ENCODE measurements at regions not wholly inside any gene's neighbourhood (a gene's known extent, or its start where the extent isn't known, plus 50 kb on each side); places are given as distances from the start of the nearest gene placed in this dataset.

DNA sequence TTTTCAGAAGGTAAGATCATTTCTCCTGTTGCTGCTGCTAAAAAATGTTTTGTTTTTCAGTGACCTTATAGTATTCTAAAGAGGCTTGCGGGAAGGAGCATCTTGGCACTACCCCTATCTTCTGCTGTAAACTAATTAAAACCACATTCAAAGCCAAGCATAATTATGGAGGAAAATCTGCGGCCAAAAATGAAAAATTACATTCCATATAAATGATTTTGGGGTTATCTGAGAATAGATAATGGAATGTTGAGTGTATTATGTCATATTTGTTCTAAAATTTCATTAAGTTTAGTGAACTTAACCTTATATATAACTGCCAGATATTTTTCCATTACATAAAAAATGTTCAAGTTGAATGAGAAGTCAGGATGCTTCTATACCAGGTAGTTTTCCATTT, 170.4 kb upstream of the TMC3 start:
- no peaks in the 10 kb centered on the region for H3K9me3 ChIP-seq (ENCODE audit: severe bottlenecking)
- TF ChIP-seq, protein P1, sequence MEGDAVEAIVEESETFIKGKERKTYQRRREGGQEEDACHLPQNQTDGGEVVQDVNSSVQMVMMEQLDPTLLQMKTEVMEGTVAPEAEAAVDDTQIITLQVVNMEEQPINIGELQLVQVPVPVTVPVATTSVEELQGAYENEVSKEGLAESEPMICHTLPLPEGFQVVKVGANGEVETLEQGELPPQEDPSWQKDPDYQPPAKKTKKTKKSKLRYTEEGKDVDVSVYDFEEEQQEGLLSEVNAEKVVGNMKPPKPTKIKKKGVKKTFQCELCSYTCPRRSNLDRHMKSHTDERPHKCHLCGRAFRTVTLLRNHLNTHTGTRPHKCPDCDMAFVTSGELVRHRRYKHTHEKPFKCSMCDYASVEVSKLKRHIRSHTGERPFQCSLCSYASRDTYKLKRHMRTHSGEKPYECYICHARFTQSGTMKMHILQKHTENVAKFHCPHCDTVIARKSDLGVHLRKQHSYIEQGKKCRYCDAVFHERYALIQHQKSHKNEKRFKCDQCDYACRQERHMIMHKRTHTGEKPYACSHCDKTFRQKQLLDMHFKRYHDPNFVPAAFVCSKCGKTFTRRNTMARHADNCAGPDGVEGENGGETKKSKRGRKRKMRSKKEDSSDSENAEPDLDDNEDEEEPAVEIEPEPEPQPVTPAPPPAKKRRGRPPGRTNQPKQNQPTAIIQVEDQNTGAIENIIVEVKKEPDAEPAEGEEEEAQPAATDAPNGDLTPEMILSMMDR (IDR thresholded peaks at IDR 0.05; ENCODE audit: poor library complexity, severe bottlenecking) = no peak
- no peaks in the 10 kb centered on the region for H3K4me1 ChIP-seq (ENCODE audit: insufficient read depth, poor library complexity, severe bottlenecking)
- no peaks in the 10 kb centered on the region for H3K27me3 ChIP-seq (ENCODE audit: insufficient read depth, poor library complexity, severe bottlenecking)
- H3K4me3 ChIP-seq (ENCODE audit: severe bottlenecking) = no peak overlapping the region
- no peak for DNase-seq (ENCODE audit: low spot score)
- H3K36me3 ChIP-seq (ENCODE audit: low read depth) = no peaks in the 10 kb centered on the region
- H3K27ac ChIP-seq (ENCODE audit: poor library complexity, severe bottlenecking) = no peak overlapping the region
- ATAC-seq (ENCODE audit: low read depth) = no peak

GRCh38 chr15:81540909-81541308, 166.9 kb upstream of the TMC3 start:
- ATAC-seq (ENCODE audit: low read depth) = no peak
- no peak for DNase-seq (ENCODE audit: low spot score)
- Histone ChIP-seq H3K36me3 (ENCODE audit: low read depth) (no peaks in the 10 kb centered on the region), H3K4me3 (ENCODE audit: severe bottlenecking) (no peak overlapping the region), H3K9me3 (ENCODE audit: severe bottlenecking) (no peaks in the 10 kb centered on the region), H3K27ac (ENCODE audit: poor library complexity, severe bottlenecking) (no peak overlapping the region), H3K4me1 (ENCODE audit: insufficient read depth, poor library complexity, severe bottlenecking) (no peaks in the 10 kb centered on the region), H3K27me3 (ENCODE audit: insufficient read depth, poor library complexity, severe bottlenecking) (no peaks in the 10 kb centered on the region)
- TF ChIP-seq, protein P1 (IDR thresholded peaks at IDR 0.05; ENCODE audit: poor library complexity, severe bottlenecking) = no peak

DNA sequence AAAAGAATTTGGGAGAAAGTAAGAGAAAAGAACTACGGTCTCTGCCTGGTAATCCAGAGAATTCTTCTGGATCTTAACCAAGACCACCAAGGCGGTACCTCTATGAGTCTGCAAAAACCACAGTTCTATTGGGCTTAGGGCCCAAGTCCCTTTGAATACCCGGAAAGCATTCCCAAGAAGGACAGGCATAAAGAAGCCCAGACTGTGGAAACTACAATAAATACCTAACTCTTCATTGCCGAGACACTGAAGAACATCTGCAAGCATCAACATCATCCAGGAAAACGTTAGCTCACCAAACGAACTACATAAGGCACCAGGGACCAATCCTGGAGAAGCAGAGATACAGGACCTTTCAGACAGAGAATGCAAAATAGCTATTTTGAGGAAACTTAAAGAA, 162.3 kb upstream of the TMC3 start:
- Histone ChIP-seq H3K4me1 (ENCODE audit: insufficient read depth, poor library complexity, severe bottlenecking) (peaks cover 13% of the 10 kb centered on the region), H3K4me3 (ENCODE audit: severe bottlenecking) (no peak overlapping the region), H3K27ac (ENCODE audit: poor library complexity, severe bottlenecking) (no peak overlapping the region), H3K9me3 (ENCODE audit: severe bottlenecking) (no peaks in the 10 kb centered on the region), H3K36me3 (ENCODE audit: low read depth) (no peaks in the 10 kb centered on the region), H3K27me3 (ENCODE audit: insufficient read depth, poor library complexity, severe bottlenecking) (no peaks in the 10 kb centered on the region)
- no peak for DNase-seq (ENCODE audit: low spot score)
- no peak for ATAC-seq (ENCODE audit: low read depth)
- TF ChIP-seq, protein P1 (IDR thresholded peaks at IDR 0.05; ENCODE audit: poor library complexity, severe bottlenecking) = no peak

DNA sequence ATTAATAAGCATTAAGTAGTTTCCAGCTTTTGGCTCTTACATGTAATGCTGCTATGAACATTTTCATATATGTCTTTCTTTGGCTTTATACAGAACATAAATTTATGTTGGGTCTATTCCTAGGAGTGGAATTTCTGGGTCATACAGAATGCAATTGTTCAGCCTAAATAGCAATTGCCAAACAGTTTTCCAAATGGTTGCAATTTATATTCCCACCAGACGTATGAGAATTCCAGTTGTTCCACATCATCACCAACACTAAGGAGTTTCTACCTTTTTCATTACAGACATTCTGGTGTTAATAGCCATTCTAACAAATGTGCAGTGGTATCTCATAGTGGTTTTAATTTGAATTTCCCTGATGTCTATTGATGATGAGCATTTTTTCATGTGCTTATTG, 160.1 kb upstream of the TMC3 start:
- no peaks in the 10 kb centered on the region for H3K27me3 ChIP-seq (ENCODE audit: insufficient read depth, poor library complexity, severe bottlenecking)
- TF ChIP-seq, protein P1 (IDR thresholded peaks at IDR 0.05; ENCODE audit: poor library complexity, severe bottlenecking) = no peak
- H3K4me1 ChIP-seq (ENCODE audit: insufficient read depth, poor library complexity, severe bottlenecking) = peaks cover 15% of the 10 kb centered on the region
- ATAC-seq (ENCODE audit: low read depth) (no peak), DNase-seq (ENCODE audit: low spot score) (no peak)
- no peak overlapping the region for H3K27ac ChIP-seq (ENCODE audit: poor library complexity, severe bottlenecking)
- no peak overlapping the region for H3K4me3 ChIP-seq (ENCODE audit: severe bottlenecking)
- no peaks in the 10 kb centered on the region for H3K9me3 ChIP-seq (ENCODE audit: severe bottlenecking)
- no peaks in the 10 kb centered on the region for H3K36me3 ChIP-seq (ENCODE audit: low read depth)

- ATAC-seq (ENCODE audit: low read depth) (peak; percentile 94), DNase-seq (ENCODE audit: low spot score) (no peak)
- Histone ChIP-seq H3K27ac (ENCODE audit: poor library complexity, severe bottlenecking) (peak overlapping the region; percentile 39), H3K36me3 (ENCODE audit: low read depth) (no peaks in the 10 kb centered on the region), H3K27me3 (ENCODE audit: insufficient read depth, poor library complexity, severe bottlenecking) (no peaks in the 10 kb centered on the region), H3K4me3 (ENCODE audit: severe bottlenecking) (no peak overlapping the region), H3K9me3 (ENCODE audit: severe bottlenecking) (no peaks in the 10 kb centered on the region), H3K4me1 (ENCODE audit: insufficient read depth, poor library complexity, severe bottlenecking) (peaks cover 15% of the 10 kb centered on the region)
- TF ChIP-seq, protein P1 (IDR thresholded peaks at IDR 0.05; ENCODE audit: poor library complexity, severe bottlenecking) = no peak
Observed at GRCh38 chr15:81532001-81532400, 158.0 kb upstream of the TMC3 start.

All from RWPE2 (cell line).